Ishikawa (cell line): ENCODE measurements at regions not wholly inside any gene's neighbourhood (a gene's known extent, or its start where the extent isn't known, plus 50 kb on each side); places are given as distances from the start of the nearest gene placed in this dataset.

Experiments
- CEBPB ChIP-seq: IDR thresholded peaks from 2 replicates; pipeline ENCODE4 v1.6.1; 2012
- EGR1 ChIP-seq: IDR thresholded peaks from 2 replicates; pipeline ENCODE4 v1.6.1; 2012
- EP300 ChIP-seq: IDR thresholded peaks from 2 replicates; pipeline ENCODE4 v1.6.1; 2012; ENCODE audit warnings: borderline replicate concordance
- FOXM1 ChIP-seq: IDR thresholded peaks from 2 replicates; pipeline ENCODE4 v1.6.1; 2012; ENCODE audit warnings: low read depth, borderline replicate concordance
- MAX ChIP-seq: IDR thresholded peaks from 2 replicates; pipeline ENCODE4 v1.6.1; 2012
- NFIC ChIP-seq: IDR thresholded peaks from 2 replicates; pipeline ENCODE4 v1.6.1; 2012
- RAD21 ChIP-seq: IDR thresholded peaks from 2 replicates; pipeline ENCODE4 v1.6.1; 2012; ENCODE audit warnings: low read depth
- TAF1 ChIP-seq: IDR thresholded peaks from 2 replicates; pipeline ENCODE4 v1.6.1; 2012; ENCODE audit warnings: low read depth, mild to moderate bottlenecking
- TCF12 ChIP-seq: IDR thresholded peaks from 2 replicates; pipeline ENCODE4 v1.6.1; 2012; ENCODE audit warnings: low read depth
- YY1 ChIP-seq: IDR thresholded peaks from 2 replicates; pipeline ENCODE4 v1.6.1; 2012; ENCODE audit warnings: low read depth
- ZBTB7A ChIP-seq: IDR thresholded peaks from 2 replicates; pipeline ENCODE4 v1.6.1; 2012; ENCODE audit warnings: low read depth
- TF ChIP-seq, protein P1 (sequence below): IDR thresholded peaks from 2 replicates; pipeline ENCODE4 v1.6.1; 2012; ENCODE audit warnings: low read depth, mild to moderate bottlenecking
- TF ChIP-seq, protein P2 (sequence below): IDR thresholded peaks from 2 replicates; pipeline ENCODE4 v1.6.1; 2012

GRCh38 chr4:123619326-123619725, 222.7 kb downstream of the SPRY1 start:
- TF ChIP-seq MAX, result no peak
- TF ChIP-seq, protein P1, sequence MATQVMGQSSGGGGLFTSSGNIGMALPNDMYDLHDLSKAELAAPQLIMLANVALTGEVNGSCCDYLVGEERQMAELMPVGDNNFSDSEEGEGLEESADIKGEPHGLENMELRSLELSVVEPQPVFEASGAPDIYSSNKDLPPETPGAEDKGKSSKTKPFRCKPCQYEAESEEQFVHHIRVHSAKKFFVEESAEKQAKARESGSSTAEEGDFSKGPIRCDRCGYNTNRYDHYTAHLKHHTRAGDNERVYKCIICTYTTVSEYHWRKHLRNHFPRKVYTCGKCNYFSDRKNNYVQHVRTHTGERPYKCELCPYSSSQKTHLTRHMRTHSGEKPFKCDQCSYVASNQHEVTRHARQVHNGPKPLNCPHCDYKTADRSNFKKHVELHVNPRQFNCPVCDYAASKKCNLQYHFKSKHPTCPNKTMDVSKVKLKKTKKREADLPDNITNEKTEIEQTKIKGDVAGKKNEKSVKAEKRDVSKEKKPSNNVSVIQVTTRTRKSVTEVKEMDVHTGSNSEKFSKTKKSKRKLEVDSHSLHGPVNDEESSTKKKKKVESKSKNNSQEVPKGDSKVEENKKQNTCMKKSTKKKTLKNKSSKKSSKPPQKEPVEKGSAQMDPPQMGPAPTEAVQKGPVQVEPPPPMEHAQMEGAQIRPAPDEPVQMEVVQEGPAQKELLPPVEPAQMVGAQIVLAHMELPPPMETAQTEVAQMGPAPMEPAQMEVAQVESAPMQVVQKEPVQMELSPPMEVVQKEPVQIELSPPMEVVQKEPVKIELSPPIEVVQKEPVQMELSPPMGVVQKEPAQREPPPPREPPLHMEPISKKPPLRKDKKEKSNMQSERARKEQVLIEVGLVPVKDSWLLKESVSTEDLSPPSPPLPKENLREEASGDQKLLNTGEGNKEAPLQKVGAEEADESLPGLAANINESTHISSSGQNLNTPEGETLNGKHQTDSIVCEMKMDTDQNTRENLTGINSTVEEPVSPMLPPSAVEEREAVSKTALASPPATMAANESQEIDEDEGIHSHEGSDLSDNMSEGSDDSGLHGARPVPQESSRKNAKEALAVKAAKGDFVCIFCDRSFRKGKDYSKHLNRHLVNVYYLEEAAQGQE, result no peak
- no peak for TF ChIP-seq YY1
- TF ChIP-seq NFIC, result no peak
- no peak for TF ChIP-seq TAF1
- TF ChIP-seq CEBPB, result no peak
- no peak for TF ChIP-seq ZBTB7A
- no peak for TF ChIP-seq TCF12
- TF ChIP-seq, protein P2, sequence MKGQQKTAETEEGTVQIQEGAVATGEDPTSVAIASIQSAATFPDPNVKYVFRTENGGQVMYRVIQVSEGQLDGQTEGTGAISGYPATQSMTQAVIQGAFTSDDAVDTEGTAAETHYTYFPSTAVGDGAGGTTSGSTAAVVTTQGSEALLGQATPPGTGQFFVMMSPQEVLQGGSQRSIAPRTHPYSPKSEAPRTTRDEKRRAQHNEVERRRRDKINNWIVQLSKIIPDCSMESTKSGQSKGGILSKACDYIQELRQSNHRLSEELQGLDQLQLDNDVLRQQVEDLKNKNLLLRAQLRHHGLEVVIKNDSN, result no peak
- TF ChIP-seq EGR1, result no peak
- TF ChIP-seq FOXM1, result no peak
- no peak for TF ChIP-seq EP300
- no peak for TF ChIP-seq RAD21
